Uterus (tissue), 2 donors: ENCODE measurements at regions not wholly inside any gene's neighbourhood (a gene's known extent, or its start where the extent isn't known, plus 50 kb on each side); places are given as distances from the start of the nearest gene placed in this dataset.

Source experiments
- POLR2A ChIP-seq, 2 donors: fragments of 450-650 bp; IDR thresholded peaks; one replicate each; pipeline ENCODE4 v1.6.1; 2016; ENCODE audit warnings: antibody characterized with exemption in 2 of 2, mild to moderate bottlenecking in 1 of 2, moderate library complexity in 1 of 2
- TF ChIP-seq, protein P1 (sequence below), 4 experiments: fragments of 200-600 bp in 2 of 4; fragments of 450-650 bp in 2 of 4; sonication (generic) in 2 of 4; IDR thresholded peaks; one replicate each; pipeline ENCODE4 v1.5.1; 2016 to 2019; ENCODE audit warnings: antibody characterized with exemption in 4 of 4, mild to moderate bottlenecking in 2 of 4, moderate library complexity in 1 of 4

DNA sequence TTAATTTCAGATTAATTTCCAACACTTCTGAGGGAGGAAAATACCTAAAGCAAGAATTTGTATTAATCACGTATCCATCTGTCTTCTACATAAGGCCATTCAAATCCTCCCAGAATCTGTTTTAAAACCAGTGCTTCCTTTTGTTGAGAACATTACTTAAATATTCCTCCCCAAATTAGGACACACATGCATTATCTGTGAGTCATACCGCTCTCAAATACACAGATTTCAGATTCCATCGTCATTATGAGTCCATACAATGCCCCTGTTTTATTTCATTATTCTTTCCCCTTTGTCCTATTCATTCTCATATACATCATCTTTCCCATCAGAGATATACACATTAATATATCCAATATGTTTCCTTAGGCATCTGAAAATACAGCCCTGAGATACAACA, 57.3 kb upstream of the PRSS12 start:
- TF ChIP-seq, protein P1, sequence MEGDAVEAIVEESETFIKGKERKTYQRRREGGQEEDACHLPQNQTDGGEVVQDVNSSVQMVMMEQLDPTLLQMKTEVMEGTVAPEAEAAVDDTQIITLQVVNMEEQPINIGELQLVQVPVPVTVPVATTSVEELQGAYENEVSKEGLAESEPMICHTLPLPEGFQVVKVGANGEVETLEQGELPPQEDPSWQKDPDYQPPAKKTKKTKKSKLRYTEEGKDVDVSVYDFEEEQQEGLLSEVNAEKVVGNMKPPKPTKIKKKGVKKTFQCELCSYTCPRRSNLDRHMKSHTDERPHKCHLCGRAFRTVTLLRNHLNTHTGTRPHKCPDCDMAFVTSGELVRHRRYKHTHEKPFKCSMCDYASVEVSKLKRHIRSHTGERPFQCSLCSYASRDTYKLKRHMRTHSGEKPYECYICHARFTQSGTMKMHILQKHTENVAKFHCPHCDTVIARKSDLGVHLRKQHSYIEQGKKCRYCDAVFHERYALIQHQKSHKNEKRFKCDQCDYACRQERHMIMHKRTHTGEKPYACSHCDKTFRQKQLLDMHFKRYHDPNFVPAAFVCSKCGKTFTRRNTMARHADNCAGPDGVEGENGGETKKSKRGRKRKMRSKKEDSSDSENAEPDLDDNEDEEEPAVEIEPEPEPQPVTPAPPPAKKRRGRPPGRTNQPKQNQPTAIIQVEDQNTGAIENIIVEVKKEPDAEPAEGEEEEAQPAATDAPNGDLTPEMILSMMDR (IDR thresholded peaks at IDR 0.05), result no peak
- no peak for TF ChIP-seq POLR2A (IDR thresholded peaks at IDR 0.05)
